CD14-positive monocyte (primary cell): ENCODE measurements at regions not wholly inside any gene's neighbourhood (a gene's known extent, or its start where the extent isn't known, plus 50 kb on each side); places are given as distances from the start of the nearest gene placed in this dataset.

ENCODE experiments used
- DNase-seq, 3 donors: peaks; one replicate each; pipeline ENCODE4 v3.0.0-alpha.2; 2011 to 2022
- H2AFZ ChIP-seq: 2 replicates; pipeline ENCODE4 v1.6.0; 2012; ENCODE audit warnings: mild to moderate bottlenecking, low read depth, low read length, inconsistent platforms; ENCODE audit not compliant: insufficient read depth, poor library complexity, severe bottlenecking
- H3K27ac ChIP-seq, 2 donors: 1 replicate in 1 of 2; 2 replicates in 1 of 2; pipeline ENCODE4 v1.5.1; 2012 to 2013; ENCODE audit warnings: low read length in 2 of 2, control low read depth in 1 of 2, inconsistent platforms in 1 of 2, low read depth in 1 of 2, mild to moderate bottlenecking in 1 of 2
- H3K27me3 ChIP-seq, 2 donors: one replicate each; pipeline versions ENCODE4 v1.6.0 to v1.6.1; 2011 to 2013; ENCODE audit warnings: low read length in 2 of 2; ENCODE audit not compliant: control insufficient read depth in 2 of 2, insufficient read depth in 2 of 2
- H3K36me3 ChIP-seq, 2 donors: replicated peaks in 1 of 2; 1 replicate in 1 of 2; 2 replicates in 1 of 2; pipeline versions ENCODE4 v1.5.1 to v1.6.1; 2012 to 2013; ENCODE audit warnings: low read length in 2 of 2, control low read depth in 1 of 2, inconsistent platforms in 1 of 2, mild to moderate bottlenecking in 1 of 2; ENCODE audit not compliant: insufficient read depth in 2 of 2, control insufficient read depth in 1 of 2
- H3K4me1 ChIP-seq, 2 donors: 1 replicate in 1 of 2; 2 replicates in 1 of 2; pipeline versions ENCODE4 v1.5.1 to v1.6.1; 2012 to 2013; ENCODE audit warnings: low read length in 2 of 2, control low read depth in 1 of 2, inconsistent platforms in 1 of 2, mild to moderate bottlenecking in 1 of 2, moderate library complexity in 1 of 2; ENCODE audit not compliant: insufficient read depth in 2 of 2, control insufficient read depth in 1 of 2
- H3K4me2 ChIP-seq: replicated peaks from 2 replicates; pipeline ENCODE3; 2012; ENCODE audit warnings: low read length, moderate library complexity, mild to moderate bottlenecking; ENCODE audit not compliant: poor library complexity, severe bottlenecking; ENCODE audit errors: extremely low read depth
- H3K4me3 ChIP-seq, 3 experiments: fragments of 200-600 bp in 1 of 3; sonication (generic) in 1 of 3; replicated peaks in 1 of 3; 1 replicate in 2 of 3; 2 replicates in 1 of 3; pipeline ENCODE4 v1.5.1; 2011 to 2013; ENCODE audit warnings: low read length in 3 of 3, mild to moderate bottlenecking in 3 of 3, control low read depth in 2 of 3, low read depth in 2 of 3, inconsistent platforms in 1 of 3, moderate library complexity in 1 of 3
- H3K79me2 ChIP-seq: 2 replicates; pipeline ENCODE4 v1.6.0; 2012; ENCODE audit warnings: mild to moderate bottlenecking, control low read depth, inconsistent platforms, low read length, moderate library complexity; ENCODE audit not compliant: insufficient read depth
- H3K9ac ChIP-seq: 2 replicates; pipeline ENCODE4 v1.6.0; 2017; ENCODE audit warnings: low read length, mild to moderate bottlenecking; ENCODE audit not compliant: insufficient read depth, poor library complexity, severe bottlenecking
- H3K9me3 ChIP-seq, 2 donors: replicated peaks in 1 of 2; 1 replicate in 1 of 2; 2 replicates in 1 of 2; pipeline versions ENCODE4 v1.5.1 to v1.6.1; 2012 to 2013; ENCODE audit warnings: low read length in 2 of 2, control low read depth in 1 of 2; ENCODE audit not compliant: control insufficient read depth in 1 of 2, insufficient read depth in 1 of 2
- H4K20me1 ChIP-seq: 2 replicates; pipeline ENCODE4 v1.6.0; 2012; ENCODE audit warnings: mild to moderate bottlenecking, low read length, control low read depth, moderate library complexity; ENCODE audit not compliant: insufficient read depth
- H3K27ac Mint-ChIP-seq, 7 donors: one replicate each; pipeline ENCODE4 v1.8.0; 2020; ENCODE audit warnings: mild to moderate bottlenecking in 7 of 7, mixed read lengths in 7 of 7, moderate library complexity in 6 of 7, inconsistent platforms in 2 of 7
- H3K27me3 Mint-ChIP-seq, 3 donors: one replicate each; pipeline ENCODE4 v1.8.0; 2021 to 2022; ENCODE audit warnings: low read depth in 3 of 3, mild to moderate bottlenecking in 3 of 3, mixed read lengths in 3 of 3, moderate library complexity in 3 of 3, inconsistent platforms in 1 of 3
- H3K36me3 Mint-ChIP-seq, 2 donors: one replicate each; pipeline ENCODE4 v1.8.0; 2020; ENCODE audit warnings: mixed read lengths in 2 of 2, inconsistent platforms in 1 of 2, mild to moderate bottlenecking in 1 of 2
- H3K4me1 Mint-ChIP-seq: one replicate; pipeline ENCODE4 v1.8.0; 2020; ENCODE audit warnings: mild to moderate bottlenecking, mixed read lengths
- H3K4me3 Mint-ChIP-seq, 2 donors: one replicate each; pipeline ENCODE4 v1.8.0; 2020; ENCODE audit warnings: mild to moderate bottlenecking in 2 of 2, mixed read lengths in 2 of 2, moderate library complexity in 1 of 2
- H3K9me3 Mint-ChIP-seq, 7 donors: one replicate each; pipeline ENCODE4 v1.8.0; 2020 to 2022; ENCODE audit warnings: mixed read lengths in 7 of 7, mild to moderate bottlenecking in 6 of 7, moderate library complexity in 6 of 7, inconsistent platforms in 2 of 7
- CTCF ChIP-seq: fragments of 200-600 bp; IDR thresholded peaks from one replicate; pipeline ENCODE4 v1.8.0; 2022; ENCODE audit warnings: antibody characterized with exemption, mild to moderate bottlenecking
- WGBS: methylation state at CpG from one replicate; pipeline ENCODE4 v1.1.5; 2013; ENCODE audit warnings: missing lambda C conversion rate; ENCODE audit not compliant: insufficient coverage; 5-methylcytosine and 5-hydroxymethylcytosine counted together
- intact Hi-C, 2 donors: fragments of 100-400 bp; cut with micrococcal nuclease; formaldehyde crosslinking; loops; one replicate each; pipeline versions ENCODE4 v1.15.0 to v1.15.1; 2023

GRCh38 chr20:53782612-53783246 lies 189.1 kb upstream of the ZNF217 start:
- Histone ChIP-seq H4K20me1 (no peaks in the 10 kb centered on the region), H2AFZ (no peak overlapping the region), H3K4me1 (peaks cover 9 to 11% of the 10 kb centered on the region in 2 donors), H3K9ac (no peak overlapping the region), H3K79me2 (no peaks in the 10 kb centered on the region), H3K4me2 (no peak overlapping the region), H3K9me3 (no peaks in the 10 kb centered on the region), H3K36me3 (no peaks in the 10 kb centered on the region), H3K4me3 (no peak overlapping the region), H3K27ac (no peak overlapping the region), H3K27me3 (no peaks in the 10 kb centered on the region)
- peaks cover 0 to 2% (median 0%) of the 10 kb centered on the region in 7 donors for H3K9me3 Mint-ChIP-seq
- no peak overlapping the region for H3K4me3 Mint-ChIP-seq
- intact Hi-C loops: no loop called here
- DNase-seq: no peak
- H3K27ac Mint-ChIP-seq: no peak overlapping the region
- H3K4me1 Mint-ChIP-seq: peaks cover 12% of the 10 kb centered on the region
- TF ChIP-seq CTCF: no peak
- no peaks in the 10 kb centered on the region for H3K36me3 Mint-ChIP-seq
- no peaks in the 10 kb centered on the region for H3K27me3 Mint-ChIP-seq
- no CpG with 5 or more reads among the region's 4 CpGs for WGBS

- no peaks in the 10 kb centered on the region for H3K79me2 ChIP-seq
Observed at GRCh38 chr20:53779822-53780221, 186.2 kb upstream of the ZNF217 start.

More at GRCh38 chr20:53779822-53780221, 186.2 kb upstream of the ZNF217 start:
- H3K27ac Mint-ChIP-seq: no peak overlapping the region
- no peaks in the 10 kb centered on the region for H3K36me3 Mint-ChIP-seq
- no peak for TF ChIP-seq CTCF
- no peak for DNase-seq
- Histone ChIP-seq H3K4me1 (no peaks in the 10 kb centered on the region), H2AFZ (no peak overlapping the region), H3K9ac (no peak overlapping the region), H3K9me3 (no peaks in the 10 kb centered on the region), H4K20me1 (no peaks in the 10 kb centered on the region), H3K27me3 (no peaks in the 10 kb centered on the region), H3K4me2 (no peak overlapping the region), H3K27ac (no peak overlapping the region), H3K36me3 (no peaks in the 10 kb centered on the region), H3K4me3 (no peak overlapping the region)
- peaks cover 0 to 2% (median 0%) of the 10 kb centered on the region in 7 donors for H3K9me3 Mint-ChIP-seq
- intact Hi-C loops: no loop called here
- H3K4me1 Mint-ChIP-seq: no peaks in the 10 kb centered on the region
- peaks cover 0 to 3% (median 0%) of the 10 kb centered on the region in 3 donors for H3K27me3 Mint-ChIP-seq
- no peak overlapping the region for H3K4me3 Mint-ChIP-seq
- no CpG with 5 or more reads among the region's 1 CpG for WGBS
